IMR-90 (cell line): ENCODE measurements at regions not wholly inside any gene's neighbourhood (a gene's known extent, or its start where the extent isn't known, plus 50 kb on each side); places are given as distances from the start of the nearest gene placed in this dataset.

Experiments used
- ATAC-seq: fragments of 200-7000 bp; cut with Tn5 transposase; 2 replicates; pipeline ENCODE4 v1.9.1; 2020; ENCODE audit warnings: low read depth, mild to moderate bottlenecking, moderate library complexity
- BruUV-seq: library from RNA; stranded (reverse); fragments of 400-500 nt; replicated peaks from 2 replicates; lab custom pipeline; 2021; lab: Mats Ljungman, UMichigan
- CTCF ChIA-PET: fragments of 300-600 bp; formaldehyde crosslinking; extraction: SDS; loops from one replicate; lab custom pipeline; 2021; ENCODE audit warnings: antibody characterized with exemption; lab: Yijun Ruan, JAX
- POLR2A ChIA-PET: fragments of 300-600 bp; sonication (Branson Sonifier 250); formaldehyde crosslinking; loops from one replicate; lab custom pipeline; 2022; ENCODE audit warnings: antibody characterized with exemption; ENCODE audit not compliant: unreplicated experiment; lab: Charles Lee
- DNase-seq: peaks from one replicate; pipeline ENCODE4 v3.0.0; 2013
- H2AFZ ChIP-seq: replicated peaks from 2 replicates; pipeline ENCODE3; 2013; ENCODE audit warnings: low read length, mild to moderate bottlenecking; ENCODE audit not compliant: poor library complexity
- H2AK5ac ChIP-seq: 2 replicates; pipeline ENCODE4 v1.6.1; 2013; ENCODE audit warnings: low read depth, low read length, inconsistent platforms
- H2AK9ac ChIP-seq: replicated peaks from 2 replicates; pipeline ENCODE3; 2013; ENCODE audit warnings: mild to moderate bottlenecking, low read depth, low read length, moderate library complexity; ENCODE audit not compliant: poor library complexity
- H2BK120ac ChIP-seq: 2 replicates; pipeline ENCODE4 v1.6.1; 2013; ENCODE audit warnings: low read depth, low read length, inconsistent platforms
- H2BK15ac ChIP-seq: 3 replicates; pipeline ENCODE4 v1.6.1; 2013; ENCODE audit warnings: low read depth, low read length, inconsistent platforms
- H2BK20ac ChIP-seq: 2 replicates; pipeline ENCODE4 v1.6.1; 2013; ENCODE audit warnings: low read depth, mild to moderate bottlenecking, inconsistent platforms, low read length, moderate library complexity
- H2BK5ac ChIP-seq: 2 replicates; pipeline ENCODE4 v1.6.1; 2013; ENCODE audit warnings: mild to moderate bottlenecking, low read depth, low read length, inconsistent platforms; ENCODE audit not compliant: poor library complexity, severe bottlenecking
- H3K14ac ChIP-seq: replicated peaks from 2 replicates; pipeline ENCODE4 v1.6.1; 2013; ENCODE audit warnings: low read depth, low read length, inconsistent platforms
- H3K18ac ChIP-seq: 2 replicates; pipeline ENCODE4 v1.6.1; 2013; ENCODE audit warnings: low read depth, low read length, control low read depth
- H3K23ac ChIP-seq: 2 replicates; pipeline ENCODE4 v1.6.1; 2013; ENCODE audit warnings: low read depth, low read length, inconsistent platforms
- H3K27ac ChIP-seq: 2 replicates; pipeline ENCODE4 v1.5.1; 2013; ENCODE audit warnings: mild to moderate bottlenecking, control low read depth, low read length; ENCODE audit not compliant: insufficient read depth
- H3K27me3 ChIP-seq: 2 replicates; pipeline ENCODE4 v1.6.1; 2013; ENCODE audit warnings: low read length; ENCODE audit not compliant: control insufficient read depth, insufficient read depth
- H3K36me3 ChIP-seq: 2 replicates; pipeline ENCODE4 v1.6.1; 2013; ENCODE audit warnings: low read length, mixed read lengths; ENCODE audit not compliant: control insufficient read depth, insufficient read depth
- H3K4ac ChIP-seq: 2 replicates; pipeline ENCODE4 v1.6.1; 2013; ENCODE audit warnings: low read depth, low read length, inconsistent platforms
- H3K4me1 ChIP-seq: 2 replicates; pipeline ENCODE4 v1.6.1; 2013; ENCODE audit warnings: low read length, mixed read lengths; ENCODE audit not compliant: control insufficient read depth, insufficient read depth
- H3K4me2 ChIP-seq: 2 replicates; pipeline ENCODE4 v1.6.1; 2013; ENCODE audit warnings: low read depth, mild to moderate bottlenecking, control low read depth, low read length, moderate library complexity
- H3K4me3 ChIP-seq: 2 replicates; pipeline ENCODE4 v1.5.1; 2013; ENCODE audit warnings: low read depth, mild to moderate bottlenecking, control low read depth, low read length, moderate library complexity; ENCODE audit not compliant: insufficient read depth
- H3K56ac ChIP-seq: 2 replicates; pipeline ENCODE4 v1.6.1; 2013; ENCODE audit warnings: low read length, inconsistent platforms; ENCODE audit not compliant: insufficient read depth; ENCODE audit errors: extremely low read depth
- H3K79me1 ChIP-seq, 2 experiments: 2 replicates each; pipeline ENCODE4 v1.6.1; 2013; ENCODE audit warnings: low read length in 2 of 2, inconsistent platforms in 1 of 2, low read depth in 1 of 2
- H3K9ac ChIP-seq: 2 replicates; pipeline ENCODE4 v1.6.1; 2013; ENCODE audit warnings: low read depth, low read length, control low read depth
- H3K9me1 ChIP-seq: 2 replicates; pipeline ENCODE4 v1.6.1; 2013; ENCODE audit warnings: low read length, inconsistent platforms; ENCODE audit not compliant: insufficient read depth
- H3K9me3 ChIP-seq: 2 replicates; pipeline ENCODE4 v1.6.1; 2013; ENCODE audit warnings: low read length; ENCODE audit not compliant: control insufficient read depth, insufficient read depth
- H4K20me1 ChIP-seq: 2 replicates; pipeline ENCODE4 v1.6.1; 2013; ENCODE audit warnings: low read length, inconsistent platforms; ENCODE audit not compliant: insufficient read depth
- H4K5ac ChIP-seq: 2 replicates; pipeline ENCODE4 v1.6.1; 2013; ENCODE audit warnings: mild to moderate bottlenecking, low read depth, low read length, control low read depth
- H4K8ac ChIP-seq, 2 experiments: 2 replicates each; pipeline ENCODE4 v1.6.1; 2013; ENCODE audit warnings: low read depth in 2 of 2, low read length in 2 of 2, control low read depth in 1 of 2, inconsistent platforms in 1 of 2
- H4K91ac ChIP-seq: 2 replicates; pipeline ENCODE4 v1.6.1; 2013; ENCODE audit warnings: low read depth, low read length, inconsistent platforms; ENCODE audit not compliant: insufficient read depth
- BHLHE40 ChIP-seq: fragments of 150-350 bp; IDR thresholded peaks from 2 replicates; pipeline ENCODE4 v1.6.1; 2016; ENCODE audit warnings: mild to moderate bottlenecking, low read depth, low read length
- CHD1 ChIP-seq: IDR thresholded peaks from 2 replicates; pipeline ENCODE4 v1.6.1; 2012; ENCODE audit warnings: low read depth, low read length, improper control_type of control experiment
- CTCF ChIP-seq: conservative IDR thresholded peaks from 2 replicates; pipeline ENCODE4 v1.5.1; 2012; ENCODE audit warnings: mild to moderate bottlenecking, low read depth, low read length, improper control_type of control experiment
- ELK1 ChIP-seq: fragments of 150-350 bp; IDR thresholded peaks from 2 replicates; pipeline ENCODE4 v1.6.1; 2016; ENCODE audit warnings: low read depth, mild to moderate bottlenecking, low read length, moderate library complexity, borderline replicate concordance
- FOS ChIP-seq: fragments of 150-350 bp; IDR thresholded peaks from 2 replicates; pipeline ENCODE4 v1.6.1; 2016; ENCODE audit warnings: low read depth, low read length
- MAFK ChIP-seq: IDR thresholded peaks from 2 replicates; pipeline ENCODE4 v1.6.1; 2012; ENCODE audit warnings: low read depth, low read length, improper control_type of control experiment
- MAZ ChIP-seq: IDR thresholded peaks from 2 replicates; pipeline ENCODE4 v1.6.1; 2012; ENCODE audit warnings: low read depth, mild to moderate bottlenecking, low read length, improper control_type of control experiment, moderate library complexity, borderline replicate concordance
- MXI1 ChIP-seq: IDR thresholded peaks from 2 replicates; pipeline ENCODE4 v1.6.1; 2012; ENCODE audit warnings: low read depth, mild to moderate bottlenecking, low read length, moderate library complexity, borderline replicate concordance
- NFE2L2 ChIP-seq: fragments of 150-350 bp; IDR thresholded peaks from 2 replicates; pipeline ENCODE4 v1.6.1; 2016; ENCODE audit warnings: low read depth, mild to moderate bottlenecking, low read length
- POLR2A ChIP-seq: IDR thresholded peaks from 2 replicates; pipeline ENCODE4 v1.6.1; 2012; ENCODE audit warnings: mild to moderate bottlenecking, low read depth, low read length
- RAD21 ChIP-seq: IDR thresholded peaks from 2 replicates; pipeline ENCODE4 v1.6.1; 2012; ENCODE audit warnings: low read length, improper control_type of control experiment
- RCOR1 ChIP-seq: IDR thresholded peaks from 2 replicates; pipeline ENCODE4 v1.6.1; 2012; ENCODE audit warnings: mild to moderate bottlenecking, low read length, improper control_type of control experiment; ENCODE audit not compliant: insufficient replicate concordance
- RFX5 ChIP-seq: IDR thresholded peaks from 2 replicates; pipeline ENCODE4 v1.8.0; 2012; ENCODE audit warnings: low read depth, mild to moderate bottlenecking, low read length, moderate library complexity
- SMC3 ChIP-seq: fragments of 150-350 bp; IDR thresholded peaks from 2 replicates; pipeline ENCODE4 v1.6.1; 2016; ENCODE audit warnings: low read depth, mild to moderate bottlenecking, antibody characterized with exemption, low read length, moderate library complexity
- WGBS, 2 experiments: methylation state at CpG; one replicate each; pipeline versions ENCODE4 v1.1.5 to v1.1.7; 2013; ENCODE audit warnings: missing lambda C conversion rate in 2 of 2; ENCODE audit not compliant: insufficient read length in 1 of 2; ENCODE audit errors: extremely low coverage in 2 of 2; 5-methylcytosine and 5-hydroxymethylcytosine counted together
- dilution Hi-C: fragments of 300-500 bp; cut with HindIII; formaldehyde crosslinking; loops from one replicate; pipeline ENCODE4 v1.14.3; 2018; ENCODE audit warnings: low sequenced_read_pairs; ENCODE audit not compliant: unreplicated experiment
- in situ Hi-C: fragments of 300-500 bp; cut with MboI; formaldehyde crosslinking; loops from 3 replicates; pipeline ENCODE4 v1.14.3; 2019; ENCODE audit warnings: low sequenced_read_pairs, inconsistent platforms, mixed read lengths
- intact Hi-C: fragments of 100-400 bp; cut with micrococcal nuclease; formaldehyde crosslinking; loops from 2 replicates; pipeline ENCODE4 v1.10.0; 2022
- TF ChIP-seq, protein P1 (sequence below): fragments of 150-350 bp; IDR thresholded peaks from 2 replicates; pipeline ENCODE4 v1.6.1; 2017; ENCODE audit warnings: mild to moderate bottlenecking, antibody characterized with exemption, low read length, low read depth

DNA sequence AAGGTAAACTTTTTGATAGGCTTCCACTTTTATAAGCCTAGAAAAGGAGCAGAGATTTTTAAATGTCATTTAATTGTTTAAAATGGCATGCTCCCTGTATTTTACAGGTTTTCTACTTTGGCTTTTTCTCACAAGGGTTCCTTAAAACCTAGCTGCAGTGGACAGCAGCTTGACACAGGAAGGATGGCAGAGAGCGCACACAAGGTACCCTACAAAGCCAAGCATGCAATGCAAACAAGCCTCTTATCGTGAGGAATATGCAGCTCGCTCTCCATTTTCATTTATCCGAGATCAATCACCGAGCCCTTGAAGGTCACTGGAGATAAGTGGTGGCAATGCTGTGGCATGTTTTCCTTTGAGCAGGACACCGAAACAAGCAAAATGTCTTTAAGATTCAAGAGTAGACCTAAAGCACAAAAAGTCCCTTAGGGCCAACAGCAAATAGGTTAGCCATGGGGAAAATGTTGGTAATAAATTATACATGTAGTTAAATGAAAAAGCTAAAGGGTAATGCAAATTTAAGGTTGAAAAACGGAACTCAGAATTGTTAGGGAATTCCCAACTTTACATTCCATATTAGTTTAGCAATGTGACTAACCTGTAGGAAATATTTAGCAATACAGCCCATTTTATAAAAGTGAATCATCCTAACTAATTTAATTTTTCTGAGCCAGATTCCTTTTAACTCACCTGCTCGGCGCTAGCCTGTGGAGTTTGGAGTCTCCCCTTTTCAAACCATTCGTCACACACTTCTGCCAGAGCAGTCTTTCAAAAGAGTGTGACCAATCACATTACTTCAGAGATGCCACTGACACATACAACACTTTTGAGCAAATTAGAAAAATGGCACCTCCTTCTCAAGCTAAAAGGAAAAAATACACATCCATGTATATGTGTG is 337.9 kb upstream of the PKDCC start:
- H3K36me3 ChIP-seq: no peaks in the 10 kb centered on the region
- H2AK5ac ChIP-seq: no peak overlapping the region
- H2BK120ac ChIP-seq: no peak overlapping the region
- no peaks in the 10 kb centered on the region; the same call in 1 of the 2 replicates for H3K27me3 ChIP-seq
- no peak overlapping the region for H4K5ac ChIP-seq
- DNase-seq (no peak), ATAC-seq (no peak)
- no peak overlapping the region for H2BK15ac ChIP-seq
- no peak overlapping the region for H3K9ac ChIP-seq
- no CpG with 5 or more reads among the region's 10 CpGs for WGBS, 2 experiments
- H3K4ac ChIP-seq: no peak overlapping the region
- POLR2A ChIA-PET: no interaction called here
- no peaks in the 10 kb centered on the region for H3K79me1 ChIP-seq
- H2BK20ac ChIP-seq: no peak overlapping the region
- H3K56ac ChIP-seq: no peak overlapping the region
- H3K9me3 ChIP-seq: no peaks in the 10 kb centered on the region
- no peak overlapping the region for H3K14ac ChIP-seq
- CTCF ChIA-PET: no interaction called here
- dilution Hi-C loops: no loop called here
- no peak overlapping the region for H3K27ac ChIP-seq
- no peaks in the 10 kb centered on the region for H4K20me1 ChIP-seq
- BruUV-seq: no TSS peak
- peak overlapping the region; percentile 44; the same call in 1 of the 2 replicates for H3K18ac ChIP-seq
- intact Hi-C loops: loop anchor here (5.0 kb wide), 1 partner anchor 1803 kb away; no protein-coding TSS in a partner anchor
- no peak overlapping the region for H3K4me2 ChIP-seq
- H3K23ac ChIP-seq: no peak overlapping the region
- in situ Hi-C loops: loop anchor here (25.0 kb wide), 1 partner anchor 1798 kb away; no protein-coding TSS in a partner anchor
- no peak overlapping the region for H4K91ac ChIP-seq
- H2AFZ ChIP-seq: no peak overlapping the region
- no peak overlapping the region for H2AK9ac ChIP-seq
- no peak overlapping the region for H2BK5ac ChIP-seq
- no peak overlapping the region for H4K8ac ChIP-seq
- H3K4me1 ChIP-seq: peaks cover 4% of the 10 kb centered on the region; the same call in 1 of the 2 replicates
- H3K4me3 ChIP-seq: no peak overlapping the region
- no peaks in the 10 kb centered on the region for H3K9me1 ChIP-seq
- TF ChIP-seq ELK1 (no peak), POLR2A (no peak), MXI1 (no peak), BHLHE40 (no peak), NFE2L2 (no peak), CTCF (no peak), CHD1 (no peak), RFX5 (no peak), RCOR1 (no peak), RAD21 (no peak), MAZ (no peak), SMC3 (no peak), FOS (no peak), MAFK (no peak)
- TF ChIP-seq, protein P1, sequence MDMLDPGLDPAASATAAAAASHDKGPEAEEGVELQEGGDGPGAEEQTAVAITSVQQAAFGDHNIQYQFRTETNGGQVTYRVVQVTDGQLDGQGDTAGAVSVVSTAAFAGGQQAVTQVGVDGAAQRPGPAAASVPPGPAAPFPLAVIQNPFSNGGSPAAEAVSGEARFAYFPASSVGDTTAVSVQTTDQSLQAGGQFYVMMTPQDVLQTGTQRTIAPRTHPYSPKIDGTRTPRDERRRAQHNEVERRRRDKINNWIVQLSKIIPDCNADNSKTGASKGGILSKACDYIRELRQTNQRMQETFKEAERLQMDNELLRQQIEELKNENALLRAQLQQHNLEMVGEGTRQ: no peak
